ENCODE measurements at regions not wholly inside any gene's neighbourhood (a gene's known extent, or its start where the extent isn't known, plus 50 kb on each side); places are given as distances from the start of the nearest gene placed in this dataset.

DNA sequence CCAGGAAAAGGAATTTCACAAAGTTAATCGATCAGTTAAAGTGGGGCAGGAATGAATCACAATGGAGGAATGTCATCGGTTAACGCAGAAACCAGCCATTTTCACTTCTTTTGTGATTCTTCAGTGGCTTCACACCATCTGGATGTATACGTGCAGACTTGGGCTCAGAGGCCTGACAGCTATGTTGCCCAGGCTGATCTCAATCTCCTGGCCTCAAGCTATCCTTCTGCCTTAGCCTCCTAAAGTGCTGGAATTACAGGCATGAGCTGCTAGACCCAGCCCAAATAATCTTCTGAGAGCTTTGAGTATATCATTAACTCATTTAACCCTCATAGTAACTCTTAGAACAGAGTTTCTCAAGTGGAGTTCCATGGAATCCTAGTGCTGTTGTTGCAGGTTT lies 126.5 kb upstream of the VANGL1 start:
- TF ChIP-seq, protein P1, sequence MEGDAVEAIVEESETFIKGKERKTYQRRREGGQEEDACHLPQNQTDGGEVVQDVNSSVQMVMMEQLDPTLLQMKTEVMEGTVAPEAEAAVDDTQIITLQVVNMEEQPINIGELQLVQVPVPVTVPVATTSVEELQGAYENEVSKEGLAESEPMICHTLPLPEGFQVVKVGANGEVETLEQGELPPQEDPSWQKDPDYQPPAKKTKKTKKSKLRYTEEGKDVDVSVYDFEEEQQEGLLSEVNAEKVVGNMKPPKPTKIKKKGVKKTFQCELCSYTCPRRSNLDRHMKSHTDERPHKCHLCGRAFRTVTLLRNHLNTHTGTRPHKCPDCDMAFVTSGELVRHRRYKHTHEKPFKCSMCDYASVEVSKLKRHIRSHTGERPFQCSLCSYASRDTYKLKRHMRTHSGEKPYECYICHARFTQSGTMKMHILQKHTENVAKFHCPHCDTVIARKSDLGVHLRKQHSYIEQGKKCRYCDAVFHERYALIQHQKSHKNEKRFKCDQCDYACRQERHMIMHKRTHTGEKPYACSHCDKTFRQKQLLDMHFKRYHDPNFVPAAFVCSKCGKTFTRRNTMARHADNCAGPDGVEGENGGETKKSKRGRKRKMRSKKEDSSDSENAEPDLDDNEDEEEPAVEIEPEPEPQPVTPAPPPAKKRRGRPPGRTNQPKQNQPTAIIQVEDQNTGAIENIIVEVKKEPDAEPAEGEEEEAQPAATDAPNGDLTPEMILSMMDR (conservative IDR thresholded peaks at IDR 0.05): no peak
- TF ChIP-seq ZFX (IDR thresholded peaks at IDR 0.05): no peak

Measured in C4-2B (cell line).